Endothelial cell of umbilical vein (primary cell): ENCODE measurements at regions not wholly inside any gene's neighbourhood (a gene's known extent, or its start where the extent isn't known, plus 50 kb on each side); places are given as distances from the start of the nearest gene placed in this dataset.

ENCODE experiments used
- BruUV-seq: library from RNA; stranded (reverse); fragments of 400-500 nt; replicated peaks from 2 replicates; lab custom pipeline; 2021; lab: Mats Ljungman, UMichigan
- CTCF ChIA-PET: fragments of 300-600, 350-600 bp; sonication (Branson Sonifier 250); formaldehyde crosslinking; loops from one replicate; lab custom pipeline; 2021; ENCODE audit warnings: antibody characterized with exemption, inconsistent platforms; lab: Charles Lee
- POLR2A ChIA-PET: fragments of 300-600, 350-600 bp; sonication (Branson Sonifier 250); formaldehyde crosslinking; loops from one replicate; lab custom pipeline; 2021; ENCODE audit warnings: antibody characterized with exemption, inconsistent platforms; lab: Charles Lee
- DNase-seq: peaks from one replicate; pipeline ENCODE4 v3.0.0-alpha.2; 2011; ENCODE audit warnings: low read depth, low spot score
- FAIRE-seq: peaks from 2 replicates; lab custom pipeline; 2011; peaks lifted over from hg19 to GRCh38; lab: Jason Lieb, UNC
- H2AFZ ChIP-seq: 2 replicates; pipeline ENCODE4 v1.6.0; 2012; ENCODE audit warnings: low read depth, low read length, control low read depth, inconsistent platforms
- H3K27ac ChIP-seq: 2 replicates; pipeline ENCODE4 v1.5.1; 2011; ENCODE audit warnings: low read depth, mild to moderate bottlenecking, control low read depth, low read length, moderate library complexity; ENCODE audit not compliant: insufficient read depth
- H3K27me3 ChIP-seq, 2 experiments: 2 replicates each; pipeline versions ENCODE4 v1.6.0 to v1.6.1; 2011; ENCODE audit warnings: low read length in 2 of 2, mixed read lengths in 1 of 2; ENCODE audit not compliant: control insufficient read depth in 2 of 2, insufficient read depth in 2 of 2
- H3K36me3 ChIP-seq, 2 experiments: 2 replicates in 1 of 2; 3 replicates in 1 of 2; pipeline ENCODE4 v1.5.1; 2011; ENCODE audit warnings: low read length in 2 of 2, mild to moderate bottlenecking in 1 of 2, moderate library complexity in 1 of 2; ENCODE audit not compliant: control insufficient read depth in 2 of 2, insufficient read depth in 2 of 2; ENCODE audit errors: extremely low read depth in 1 of 2
- H3K4me1 ChIP-seq: 3 replicates; pipeline ENCODE4 v1.5.1; 2011; ENCODE audit warnings: mild to moderate bottlenecking, low read length; ENCODE audit not compliant: control insufficient read depth, insufficient read depth; ENCODE audit errors: extremely low read depth
- H3K4me2 ChIP-seq: 2 replicates; pipeline ENCODE4 v1.6.1; 2011; ENCODE audit warnings: low read length, control low read depth, mixed read lengths; ENCODE audit not compliant: insufficient read depth
- H3K4me3 ChIP-seq, 3 experiments: fragments of 200-600 bp in 1 of 3; sonication (generic), shearing (Covaris generic) in 1 of 3; replicated peaks in 1 of 3; 2 replicates each; pipeline ENCODE4 v1.5.1; 2011 to 2016; ENCODE audit warnings: control low read depth in 3 of 3, low read length in 3 of 3, mild to moderate bottlenecking in 2 of 3, inconsistent platforms in 1 of 3, low read depth in 1 of 3, moderate library complexity in 1 of 3; ENCODE audit not compliant: insufficient read depth in 1 of 3
- H3K79me2 ChIP-seq: 2 replicates; pipeline ENCODE4 v1.6.0; 2012; ENCODE audit warnings: low read length, inconsistent platforms; ENCODE audit not compliant: control insufficient read depth, insufficient read depth
- H3K9ac ChIP-seq: replicated peaks from 2 replicates; pipeline ENCODE3; 2011; ENCODE audit warnings: low read length, control low read depth; ENCODE audit not compliant: insufficient read depth; ENCODE audit errors: extremely low read depth
- H3K9me1 ChIP-seq: replicated peaks from 3 replicates; pipeline ENCODE4 v1.6.0; 2011; ENCODE audit warnings: mild to moderate bottlenecking, low read length; ENCODE audit not compliant: control insufficient read depth, insufficient read depth; ENCODE audit errors: extremely low read depth
- H3K9me3 ChIP-seq: replicated peaks from 2 replicates; pipeline ENCODE4 v1.5.1; 2012; ENCODE audit warnings: low read length, inconsistent platforms; ENCODE audit not compliant: control insufficient read depth, insufficient read depth
- H4K20me1 ChIP-seq: replicated peaks from 2 replicates; pipeline ENCODE3; 2011; ENCODE audit warnings: mild to moderate bottlenecking, low read length; ENCODE audit not compliant: control insufficient read depth, insufficient read depth; ENCODE audit errors: extremely low read depth
- EZH2 ChIP-seq: IDR thresholded peaks from 2 replicates; pipeline ENCODE4 v1.6.1; 2012; ENCODE audit warnings: borderline replicate concordance, low read depth, mild to moderate bottlenecking, moderate library complexity, low read length, inconsistent platforms; ENCODE audit not compliant: severe bottlenecking
- FOS ChIP-seq: IDR thresholded peaks from 2 replicates; pipeline ENCODE4 v1.6.1; 2011; ENCODE audit warnings: mild to moderate bottlenecking, low read length, moderate library complexity, borderline replicate concordance; ENCODE audit not compliant: insufficient read depth
- GATA2 ChIP-seq: IDR thresholded peaks from 2 replicates; pipeline ENCODE4 v1.7.0; 2011; ENCODE audit warnings: low read depth, mild to moderate bottlenecking, moderate library complexity, mixed read lengths, low read length; ENCODE audit not compliant: insufficient read length, insufficient read depth
- JUN ChIP-seq: IDR thresholded peaks from 2 replicates; pipeline ENCODE4 v1.6.1; 2011; ENCODE audit warnings: borderline replicate concordance, low read depth; ENCODE audit not compliant: insufficient read length, insufficient read depth
- MYC ChIP-seq: IDR thresholded peaks from one replicate; pipeline ENCODE4 v1.6.1; 2011; ENCODE audit warnings: mild to moderate bottlenecking, low read depth, low read length
- POLR2A ChIP-seq: IDR thresholded peaks from 2 replicates; pipeline ENCODE4 v1.6.1; 2012; ENCODE audit warnings: low read depth, mild to moderate bottlenecking, control low read depth, low read length
- POLR2AphosphoS5 ChIP-seq: IDR thresholded peaks from 2 replicates; pipeline ENCODE4 v1.6.1; 2012; ENCODE audit warnings: low read depth, mild to moderate bottlenecking, control low read depth, low read length, moderate library complexity; ENCODE audit not compliant: insufficient read depth
- dilution Hi-C: fragments of 300-500 bp; cut with MboI; formaldehyde crosslinking; loops from one replicate; pipeline ENCODE4 v1.15.0; 2019; ENCODE audit warnings: low sequenced_read_pairs; ENCODE audit not compliant: extremely low pct_ligation_motif_present
- intact Hi-C: fragments of 100-400 bp; cut with micrococcal nuclease; formaldehyde crosslinking; loops from one replicate; pipeline ENCODE4 v1.10.0; 2022
- TF ChIP-seq, protein P1 (sequence below), 2 donors: IDR thresholded peaks; 1 replicate in 1 of 2; 2 replicates in 1 of 2; pipeline ENCODE4 v1.5.1; 2011; ENCODE audit warnings: low read length in 2 of 2, mild to moderate bottlenecking in 2 of 2, moderate library complexity in 2 of 2, control low read depth in 1 of 2, inconsistent platforms in 1 of 2, low read depth in 1 of 2; ENCODE audit not compliant: insufficient read depth in 1 of 2; ENCODE audit errors: extremely low read depth in 1 of 2
- TF ChIP-seq, protein P2 (sequence below): IDR thresholded peaks from 2 replicates; pipeline ENCODE4 v1.6.1; 2011; ENCODE audit not compliant: insufficient read depth, insufficient read length

DNA sequence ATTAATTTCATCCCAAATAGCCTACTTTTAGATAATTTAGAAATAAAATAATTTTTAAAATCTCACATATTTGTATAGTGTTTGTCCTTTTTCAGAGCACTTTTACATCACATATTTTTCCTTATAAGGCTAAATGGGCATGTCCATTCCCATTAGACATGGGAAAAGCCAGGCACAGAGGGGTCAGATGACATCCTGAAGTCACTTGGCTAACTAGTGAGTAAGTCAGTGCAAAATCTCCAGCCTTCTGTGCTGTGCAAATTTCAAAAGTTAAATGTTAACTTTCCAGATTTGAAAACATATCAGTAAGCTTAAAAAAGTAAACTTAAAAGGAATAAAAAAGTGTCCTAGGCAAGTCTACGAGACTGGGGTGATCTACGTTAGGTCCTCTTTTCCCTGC, 117.4 kb downstream of the EMP1 start:
- intact Hi-C loops (no loop called here), dilution Hi-C loops (no loop called here)
- no TSS peak for BruUV-seq

More for the DNA sequence above, 117.4 kb downstream of the EMP1 start:
- Histone ChIP-seq H3K27ac (no peak overlapping the region), H3K27me3 (peaks cover 0 to 3% of the 10 kb centered on the region in 2 experiments), H3K36me3 (no peaks in the 10 kb centered on the region), H3K79me2 (no peaks in the 10 kb centered on the region), H3K9me1 (no peaks in the 10 kb centered on the region), H3K9me3 (no peaks in the 10 kb centered on the region), H3K4me3 (no peak overlapping the region), H4K20me1 (no peaks in the 10 kb centered on the region), H2AFZ (no peak overlapping the region), H3K4me2 (no peak overlapping the region), H3K4me1 (no peaks in the 10 kb centered on the region), H3K9ac (no peak overlapping the region)
- FAIRE-seq (no peak), DNase-seq (no peak)
- ChIA-PET CTCF (no interaction called here), POLR2A (no interaction called here)
- TF ChIP-seq, protein P1, sequence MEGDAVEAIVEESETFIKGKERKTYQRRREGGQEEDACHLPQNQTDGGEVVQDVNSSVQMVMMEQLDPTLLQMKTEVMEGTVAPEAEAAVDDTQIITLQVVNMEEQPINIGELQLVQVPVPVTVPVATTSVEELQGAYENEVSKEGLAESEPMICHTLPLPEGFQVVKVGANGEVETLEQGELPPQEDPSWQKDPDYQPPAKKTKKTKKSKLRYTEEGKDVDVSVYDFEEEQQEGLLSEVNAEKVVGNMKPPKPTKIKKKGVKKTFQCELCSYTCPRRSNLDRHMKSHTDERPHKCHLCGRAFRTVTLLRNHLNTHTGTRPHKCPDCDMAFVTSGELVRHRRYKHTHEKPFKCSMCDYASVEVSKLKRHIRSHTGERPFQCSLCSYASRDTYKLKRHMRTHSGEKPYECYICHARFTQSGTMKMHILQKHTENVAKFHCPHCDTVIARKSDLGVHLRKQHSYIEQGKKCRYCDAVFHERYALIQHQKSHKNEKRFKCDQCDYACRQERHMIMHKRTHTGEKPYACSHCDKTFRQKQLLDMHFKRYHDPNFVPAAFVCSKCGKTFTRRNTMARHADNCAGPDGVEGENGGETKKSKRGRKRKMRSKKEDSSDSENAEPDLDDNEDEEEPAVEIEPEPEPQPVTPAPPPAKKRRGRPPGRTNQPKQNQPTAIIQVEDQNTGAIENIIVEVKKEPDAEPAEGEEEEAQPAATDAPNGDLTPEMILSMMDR (IDR thresholded peaks at IDR 0.05; ENCODE audit: extremely low read depth in 1 of 2, insufficient read depth in 1 of 2, low read depth in 1 of 2, low read length in 2 of 2), result no peak
- TF ChIP-seq, protein P2, sequence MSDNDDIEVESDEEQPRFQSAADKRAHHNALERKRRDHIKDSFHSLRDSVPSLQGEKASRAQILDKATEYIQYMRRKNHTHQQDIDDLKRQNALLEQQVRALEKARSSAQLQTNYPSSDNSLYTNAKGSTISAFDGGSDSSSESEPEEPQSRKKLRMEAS, result no peak
- TF ChIP-seq GATA2, result no peak
- no peak for TF ChIP-seq FOS
- TF ChIP-seq JUN, result no peak
- no peak for TF ChIP-seq POLR2AphosphoS5
- no peak for TF ChIP-seq MYC
- TF ChIP-seq EZH2, result no peak
- no peak for TF ChIP-seq POLR2A
